GM12872 (cell line): ENCODE measurements at regions not wholly inside any gene's neighbourhood (a gene's known extent, or its start where the extent isn't known, plus 50 kb on each side); places are given as distances from the start of the nearest gene placed in this dataset.

Source experiments
- TF ChIP-seq, protein P1 (sequence below): IDR thresholded peaks from 3 replicates; pipeline ENCODE4 v1.5.1; 2011; ENCODE audit warnings: low read depth, mild to moderate bottlenecking, low read length, moderate library complexity; ENCODE audit not compliant: insufficient read depth

DNA sequence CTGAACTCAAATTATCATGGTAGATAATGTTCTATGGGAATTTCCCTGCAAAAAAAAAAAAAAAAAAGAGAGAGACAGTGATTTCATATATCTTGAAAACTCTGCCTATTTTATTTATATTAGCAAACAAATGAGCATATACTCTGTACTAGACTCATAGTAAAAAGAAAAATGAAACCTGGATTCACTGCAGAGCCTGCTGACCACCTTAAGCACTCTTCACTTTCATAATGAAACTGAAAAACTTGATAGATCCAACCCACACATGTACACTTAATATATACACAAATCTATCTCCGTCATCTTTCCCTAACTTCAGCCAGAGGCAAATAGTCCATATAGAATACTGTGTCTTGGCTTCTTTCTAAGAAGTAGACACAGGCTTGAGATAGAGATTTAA is 226.1 kb upstream of the KCNIP4 start:
- TF ChIP-seq, protein P1, sequence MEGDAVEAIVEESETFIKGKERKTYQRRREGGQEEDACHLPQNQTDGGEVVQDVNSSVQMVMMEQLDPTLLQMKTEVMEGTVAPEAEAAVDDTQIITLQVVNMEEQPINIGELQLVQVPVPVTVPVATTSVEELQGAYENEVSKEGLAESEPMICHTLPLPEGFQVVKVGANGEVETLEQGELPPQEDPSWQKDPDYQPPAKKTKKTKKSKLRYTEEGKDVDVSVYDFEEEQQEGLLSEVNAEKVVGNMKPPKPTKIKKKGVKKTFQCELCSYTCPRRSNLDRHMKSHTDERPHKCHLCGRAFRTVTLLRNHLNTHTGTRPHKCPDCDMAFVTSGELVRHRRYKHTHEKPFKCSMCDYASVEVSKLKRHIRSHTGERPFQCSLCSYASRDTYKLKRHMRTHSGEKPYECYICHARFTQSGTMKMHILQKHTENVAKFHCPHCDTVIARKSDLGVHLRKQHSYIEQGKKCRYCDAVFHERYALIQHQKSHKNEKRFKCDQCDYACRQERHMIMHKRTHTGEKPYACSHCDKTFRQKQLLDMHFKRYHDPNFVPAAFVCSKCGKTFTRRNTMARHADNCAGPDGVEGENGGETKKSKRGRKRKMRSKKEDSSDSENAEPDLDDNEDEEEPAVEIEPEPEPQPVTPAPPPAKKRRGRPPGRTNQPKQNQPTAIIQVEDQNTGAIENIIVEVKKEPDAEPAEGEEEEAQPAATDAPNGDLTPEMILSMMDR, result no peak

- TF ChIP-seq, protein P1, result no peak
Observed at GRCh38 chr4:22170353-22170752, 221.8 kb upstream of the KCNIP4 start.

- TF ChIP-seq, protein P1, result no peak
Observed at GRCh38 chr4:22167201-22167600, 218.6 kb upstream of the KCNIP4 start.

- TF ChIP-seq, protein P1, result no peak
Observed at GRCh38 chr4:22162454-22162853, 213.9 kb upstream of the KCNIP4 start.

DNA sequence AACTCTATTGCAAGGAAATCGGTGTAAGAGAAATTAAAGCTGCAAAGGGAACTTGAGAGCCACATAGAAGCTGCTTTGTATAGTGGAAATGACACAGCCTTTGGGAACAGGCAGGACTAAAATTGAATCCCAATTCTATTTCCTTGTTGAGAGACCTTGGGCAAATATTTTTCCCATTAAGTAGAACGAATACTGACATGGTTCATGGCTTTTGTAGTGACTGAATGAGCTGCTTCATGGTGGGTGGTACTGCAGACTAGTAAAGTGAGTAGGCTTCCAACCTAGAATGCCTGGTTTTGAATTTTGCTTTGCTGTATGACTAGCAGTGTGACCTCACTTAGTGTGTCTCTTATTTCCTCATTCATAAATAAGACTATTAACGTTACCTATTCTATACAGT is 182.2 kb upstream of the KCNIP4 start:
- TF ChIP-seq, protein P1, result no peak

- TF ChIP-seq, protein P1, result peak; percentile 59; the same call in 2 of the 3 replicates
Observed at GRCh38 chr4:22129454-22130029, 181.0 kb upstream of the KCNIP4 start.

DNA sequence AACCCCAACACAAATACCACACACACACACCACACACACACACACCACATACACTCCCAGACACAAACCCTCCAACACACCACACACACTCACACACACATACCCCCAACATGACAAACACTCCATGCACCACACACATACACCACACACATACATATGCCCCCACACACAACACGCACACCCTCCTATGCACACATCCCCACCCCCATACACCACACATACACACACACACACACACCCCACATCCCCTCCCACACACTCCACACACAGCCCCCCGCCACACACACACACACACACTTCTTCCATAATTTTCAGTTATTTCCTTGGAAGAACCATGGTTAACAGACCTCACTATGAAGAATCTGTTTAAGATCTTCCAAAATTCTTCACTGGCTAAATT is 173.5 kb upstream of the KCNIP4 start:
- TF ChIP-seq, protein P1, result no peak

GRCh38 chr4:22115262-22115661 is 166.7 kb upstream of the KCNIP4 start:
- TF ChIP-seq, protein P1, result no peak
